AG04450 (cell line): ENCODE measurements at regions not wholly inside any gene's neighbourhood (a gene's known extent, or its start where the extent isn't known, plus 50 kb on each side); places are given as distances from the start of the nearest gene placed in this dataset.
"Not testable (repeated sequence)": the region's sequence is repeated elsewhere in the genome, so short reads cannot be mapped to it uniquely, and the experiment has no call there.

ENCODE experiments used
- CTCF ChIA-PET: fragments of 300-600, 350-600 bp; formaldehyde crosslinking; extraction: SDS; loops from one replicate; lab custom pipeline; 2022; ENCODE audit warnings: antibody characterized with exemption, inconsistent platforms; lab: Charles Lee
- POLR2A ChIA-PET: fragments of 350-600 bp; formaldehyde crosslinking; extraction: SDS; loops from one replicate; lab custom pipeline; 2021; ENCODE audit warnings: antibody characterized with exemption, inconsistent platforms; lab: Yijun Ruan, JAX
- DNase-seq: peaks from one replicate; pipeline ENCODE4 v3.0.0-alpha.2; 2011; ENCODE audit warnings: low read depth, low spot score
- H3K27ac ChIP-seq: one replicate; pipeline ENCODE4 v1.5.1; 2012; ENCODE audit warnings: low read depth, low read length, control low read depth
- H3K27me3 ChIP-seq: one replicate; pipeline ENCODE4 v1.6.0; 2012; ENCODE audit warnings: low read length; ENCODE audit not compliant: control insufficient read depth, insufficient read depth
- H3K4me3 ChIP-seq: 2 replicates; pipeline ENCODE4 v1.5.1; 2011; ENCODE audit warnings: mild to moderate bottlenecking, low read depth, low read length, control low read depth
- H3K9me3 ChIP-seq: 2 replicates; pipeline ENCODE4 v1.5.1; 2012; ENCODE audit warnings: low read length; ENCODE audit not compliant: control insufficient read depth, insufficient read depth
- TF ChIP-seq, protein P1 (sequence below): IDR thresholded peaks from 2 replicates; pipeline ENCODE4 v1.5.1; 2011; ENCODE audit warnings: low read depth, low read length, control low read depth, inconsistent platforms

DNA sequence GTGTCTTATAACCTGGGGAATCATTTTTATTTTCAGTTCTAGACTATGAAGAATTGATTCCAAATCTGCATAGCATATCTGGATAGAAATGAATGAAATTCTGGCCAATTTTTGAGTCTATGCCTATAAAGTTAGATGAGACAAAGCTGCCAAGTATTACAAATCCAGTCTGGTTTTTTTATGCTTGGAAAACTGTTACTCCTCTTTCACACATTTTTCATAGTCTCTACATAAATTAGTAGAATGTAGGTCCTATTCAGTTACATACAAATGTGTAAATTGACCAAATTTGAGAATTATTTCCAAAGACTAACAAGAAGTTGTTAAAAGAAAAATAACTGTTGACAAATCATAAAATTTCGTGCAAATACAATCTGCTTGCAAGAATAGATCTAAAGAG lies 1505.2 kb downstream of the AMY1C start:
- H3K9me3 ChIP-seq: peaks cover 4% of the 10 kb centered on the region
- POLR2A ChIA-PET: no interaction called here
- no peak overlapping the region for H3K27ac ChIP-seq
- TF ChIP-seq, protein P1, sequence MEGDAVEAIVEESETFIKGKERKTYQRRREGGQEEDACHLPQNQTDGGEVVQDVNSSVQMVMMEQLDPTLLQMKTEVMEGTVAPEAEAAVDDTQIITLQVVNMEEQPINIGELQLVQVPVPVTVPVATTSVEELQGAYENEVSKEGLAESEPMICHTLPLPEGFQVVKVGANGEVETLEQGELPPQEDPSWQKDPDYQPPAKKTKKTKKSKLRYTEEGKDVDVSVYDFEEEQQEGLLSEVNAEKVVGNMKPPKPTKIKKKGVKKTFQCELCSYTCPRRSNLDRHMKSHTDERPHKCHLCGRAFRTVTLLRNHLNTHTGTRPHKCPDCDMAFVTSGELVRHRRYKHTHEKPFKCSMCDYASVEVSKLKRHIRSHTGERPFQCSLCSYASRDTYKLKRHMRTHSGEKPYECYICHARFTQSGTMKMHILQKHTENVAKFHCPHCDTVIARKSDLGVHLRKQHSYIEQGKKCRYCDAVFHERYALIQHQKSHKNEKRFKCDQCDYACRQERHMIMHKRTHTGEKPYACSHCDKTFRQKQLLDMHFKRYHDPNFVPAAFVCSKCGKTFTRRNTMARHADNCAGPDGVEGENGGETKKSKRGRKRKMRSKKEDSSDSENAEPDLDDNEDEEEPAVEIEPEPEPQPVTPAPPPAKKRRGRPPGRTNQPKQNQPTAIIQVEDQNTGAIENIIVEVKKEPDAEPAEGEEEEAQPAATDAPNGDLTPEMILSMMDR: no peak
- H3K27me3 ChIP-seq: no peaks in the 10 kb centered on the region
- CTCF ChIA-PET: no interaction called here
- DNase-seq: no peak
- no peak overlapping the region for H3K4me3 ChIP-seq

DNA sequence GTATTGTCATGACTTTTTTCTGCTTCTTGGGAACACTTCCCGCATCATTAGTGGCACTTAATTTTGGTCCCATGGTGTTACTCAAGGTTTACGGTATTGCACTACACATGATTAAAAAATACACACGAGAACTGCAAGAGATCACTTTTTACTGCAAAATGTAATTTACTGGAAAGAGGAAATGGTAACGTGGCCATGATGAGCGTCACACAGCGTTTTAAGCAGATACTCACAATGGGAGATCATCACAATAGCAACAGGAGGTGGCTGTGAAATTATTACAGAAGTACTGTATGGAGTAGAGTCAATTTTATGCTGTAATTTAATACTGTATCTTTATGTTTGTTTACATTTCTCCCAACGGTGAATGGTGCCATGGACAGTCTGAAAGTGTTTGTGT lies 1510.3 kb downstream of the AMY1C start:
- Histone ChIP-seq H3K27me3 (no peaks in the 10 kb centered on the region), H3K27ac (no peak overlapping the region), H3K4me3 (no peak overlapping the region), H3K9me3 (peaks cover 4% of the 10 kb centered on the region)
- TF ChIP-seq, protein P1: no peak
- POLR2A ChIA-PET: no interaction called here
- CTCF ChIA-PET: no interaction called here
- no peak for DNase-seq

DNA sequence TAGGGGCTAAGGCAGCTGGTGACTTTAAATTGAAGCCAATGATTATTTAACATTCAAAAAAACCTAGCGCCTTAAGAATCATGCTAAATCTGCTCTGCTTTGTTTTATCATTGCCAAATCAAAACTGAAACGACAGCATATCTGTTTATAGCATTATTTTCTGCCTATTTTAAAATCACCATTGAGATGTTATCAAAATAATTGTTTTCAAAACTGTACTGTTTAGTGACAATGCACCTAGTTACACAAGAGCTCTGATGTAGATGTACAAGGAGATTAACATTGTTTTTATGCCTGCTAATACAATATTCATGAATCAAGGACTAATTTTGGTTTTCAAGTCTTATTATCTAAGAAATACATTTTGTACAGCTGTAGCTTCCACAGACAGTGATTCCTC lies 1521.3 kb downstream of the AMY1C start:
- H3K9me3 ChIP-seq: peaks cover 5% of the 10 kb centered on the region; the same call in 1 of the 2 replicates
- H3K4me3 ChIP-seq: no peak overlapping the region
- TF ChIP-seq, protein P1: no peak
- H3K27me3 ChIP-seq: no peaks in the 10 kb centered on the region
- no peak overlapping the region for H3K27ac ChIP-seq
- ChIA-PET POLR2A (no interaction called here), CTCF (no interaction called here)
- DNase-seq: no peak

DNA sequence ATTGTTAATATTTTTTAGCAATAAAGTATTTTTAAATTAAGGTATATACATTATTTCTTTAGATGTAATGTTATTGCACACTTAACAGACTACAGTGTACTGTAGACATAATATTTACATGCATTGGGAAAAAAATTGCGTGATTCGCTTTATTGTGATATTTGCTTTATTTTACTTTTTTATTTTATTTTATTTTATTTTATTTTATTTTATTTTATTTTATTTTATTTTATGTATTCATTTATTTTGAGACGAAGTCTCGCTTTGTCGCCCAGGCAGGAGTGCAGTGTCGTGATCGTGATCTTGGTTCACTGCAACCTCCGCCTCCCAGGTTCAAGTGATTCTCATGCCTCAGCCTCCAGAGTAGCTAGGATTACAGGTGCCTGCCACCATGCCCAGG lies 1522.7 kb downstream of the AMY1C start:
- H3K27me3 ChIP-seq, H3K4me3 ChIP-seq, DNase-seq, H3K27ac ChIP-seq, H3K9me3 ChIP-seq, POLR2A ChIA-PET, CTCF ChIA-PET: not testable (repeated sequence)

DNA sequence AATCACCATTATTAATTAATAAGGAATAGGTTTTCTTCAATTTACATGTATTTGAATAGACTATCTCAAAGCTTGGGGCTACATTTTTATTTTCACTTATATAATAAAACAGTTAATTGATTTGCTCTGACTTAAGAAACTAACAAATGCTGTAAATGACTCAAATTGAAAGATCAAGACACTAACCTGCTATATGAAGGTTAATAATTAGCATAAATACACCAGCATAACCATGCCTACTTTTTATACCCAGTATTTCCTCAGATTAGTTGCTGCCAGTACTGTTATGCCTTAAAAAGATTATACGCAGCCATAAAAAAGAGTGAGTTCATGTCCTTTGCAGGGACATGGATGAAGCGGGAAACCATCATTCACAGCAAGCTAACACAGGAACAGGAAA lies 1545.1 kb downstream of the AMY1C start:
- CTCF ChIA-PET: no interaction called here
- H3K27me3 ChIP-seq: no peaks in the 10 kb centered on the region

More for the DNA sequence above, 1545.1 kb downstream of the AMY1C start:
- no peak overlapping the region for H3K27ac ChIP-seq
- TF ChIP-seq, protein P1: no peak
- POLR2A ChIA-PET: no interaction called here
- peaks cover 3% of the 10 kb centered on the region for H3K9me3 ChIP-seq
- DNase-seq: no peak
- no peak overlapping the region for H3K4me3 ChIP-seq
